NCI-H146 (cell line): ENCODE measurements at regions not wholly inside any gene's neighbourhood (a gene's known extent, or its start where the extent isn't known, plus 50 kb on each side); places are given as distances from the start of the nearest gene placed in this dataset.
"Not testable (repeated sequence)": the region's sequence is repeated elsewhere in the genome, so short reads cannot be mapped to it uniquely, and the experiment has no call there.

ENCODE experiments used
- DNase-seq: peaks from one replicate; lab custom pipeline; 2025; lab: John Stamatoyannopoulos, UW

GRCh38 chr13:21879263-21879914 is 208.5 kb downstream of the FGF9 start:
- no peak for DNase-seq

GRCh38 chr13:21882766-21883165 is 211.9 kb downstream of the FGF9 start:
- DNase-seq = no peak

- no peak for DNase-seq
Measured at GRCh38 chr13:21883713-21884112, 212.8 kb downstream of the FGF9 start.

GRCh38 chr13:21884299-21884909 is 213.5 kb downstream of the FGF9 start:
- DNase-seq = no peak

GRCh38 chr13:21884965-21885567 is 214.2 kb downstream of the FGF9 start:
- no peak for DNase-seq

- no peak for DNase-seq
Measured at GRCh38 chr13:21885714-21886224, 214.9 kb downstream of the FGF9 start.

- DNase-seq = no peak
Measured at GRCh38 chr13:21889651-21890050, 218.8 kb downstream of the FGF9 start.

GRCh38 chr13:21890220-21890619 is 219.3 kb downstream of the FGF9 start:
- not testable (repeated sequence) for DNase-seq

GRCh38 chr13:21894091-21894490 is 223.2 kb downstream of the FGF9 start:
- DNase-seq = peak; percentile 4

GRCh38 chr13:21894703-21895699 is 224.1 kb downstream of the FGF9 start:
- no peak for DNase-seq

- no peak for DNase-seq
Measured at GRCh38 chr13:21895779-21896178, 224.9 kb downstream of the FGF9 start.

GRCh38 chr13:21897161-21897560 is 226.3 kb downstream of the FGF9 start:
- no peak for DNase-seq

GRCh38 chr13:21898459-21898858 is 227.6 kb downstream of the FGF9 start:
- no peak for DNase-seq

- DNase-seq = no peak
Measured at GRCh38 chr13:21898945-21899344, 228.1 kb downstream of the FGF9 start.

- no peak for DNase-seq
Measured at GRCh38 chr13:21901336-21901735, 230.5 kb downstream of the FGF9 start.

- DNase-seq = no peak
Measured at GRCh38 chr13:21901811-21902708, 231.2 kb downstream of the FGF9 start.

- DNase-seq = no peak
Measured at GRCh38 chr13:21902709-21903098, 231.8 kb downstream of the FGF9 start.

GRCh38 chr13:21905486-21905885 is 234.6 kb downstream of the FGF9 start:
- no peak for DNase-seq

GRCh38 chr13:21909331-21909730 is 238.5 kb downstream of the FGF9 start:
- no peak for DNase-seq

- DNase-seq = no peak
Measured at GRCh38 chr13:21910546-21910945, 239.7 kb downstream of the FGF9 start.
